HepG2 (cell line): ENCODE measurements at regions not wholly inside any gene's neighbourhood (a gene's known extent, or its start where the extent isn't known, plus 50 kb on each side); places are given as distances from the start of the nearest gene placed in this dataset.

Source experiments
- ATAC-seq: fragments of 200-7000 bp; cut with Tn5 transposase; 3 replicates; pipeline ENCODE4 v1.9.1; 2020; ENCODE audit warnings: mild to moderate bottlenecking, moderate library complexity
- BruUV-seq: library from RNA; stranded (reverse); fragments of 400-500 nt; replicated peaks from 2 replicates; lab custom pipeline; 2021; lab: Mats Ljungman, UMichigan
- CTCF ChIA-PET: fragments of 300-600 bp; formaldehyde crosslinking; extraction: SDS; loops from one replicate; lab custom pipeline; 2021; ENCODE audit warnings: low total read pairs, inconsistent platforms, low intra/inter-chr PET ratio; lab: Yijun Ruan, JAX
- POLR2A ChIA-PET: fragments of 350-600 bp; sonication (Branson Sonifier 250); formaldehyde crosslinking; loops from one replicate; lab custom pipeline; 2020; ENCODE audit warnings: antibody characterized with exemption, inconsistent platforms; lab: Yijun Ruan, JAX
- DNase-seq: peaks from one replicate; pipeline ENCODE4 v3.0.0-alpha.2; 2015; ENCODE audit warnings: low spot score
- FAIRE-seq: peaks from 3 replicates; lab custom pipeline; 2011; peaks lifted over from hg19 to GRCh38; lab: Jason Lieb, UNC
- H2AFZ ChIP-seq: one replicate; pipeline ENCODE4 v1.6.1; 2011; ENCODE audit warnings: low read length, inconsistent platforms
- H3K27ac ChIP-seq: fragments of 300-600 bp; 3 replicates; pipeline ENCODE4 v1.8.0; 2011; ENCODE audit warnings: mixed run types, mild to moderate bottlenecking, mixed read lengths, low read length, inconsistent platforms; ENCODE audit not compliant: insufficient read depth; ENCODE audit errors: extremely low read length
- H3K27me3 ChIP-seq, 2 experiments: fragments of 200-600 bp in 1 of 2; 2 replicates in 1 of 2; 3 replicates in 1 of 2; pipeline versions ENCODE4 v1.6.0 to v1.8.0; 2011; ENCODE audit warnings: low read length in 2 of 2, mild to moderate bottlenecking in 2 of 2, moderate library complexity in 2 of 2, inconsistent platforms in 1 of 2; ENCODE audit not compliant: insufficient read depth in 2 of 2, control insufficient read depth in 1 of 2
- H3K36me3 ChIP-seq, 2 experiments: fragments of 200-600 bp in 1 of 2; replicated peaks in 1 of 2; 2 replicates in 1 of 2; 3 replicates in 1 of 2; pipeline versions ENCODE4 v1.5.1 to v1.8.0; 2011; ENCODE audit warnings: low read length in 2 of 2, inconsistent platforms in 1 of 2; ENCODE audit not compliant: insufficient read depth in 2 of 2, control insufficient read depth in 1 of 2
- H3K4me1 ChIP-seq: 2 replicates; pipeline ENCODE4 v1.5.1; 2012; ENCODE audit warnings: low read length, inconsistent platforms; ENCODE audit not compliant: insufficient read depth
- H3K4me2 ChIP-seq: 2 replicates; pipeline ENCODE4 v1.6.0; 2011; ENCODE audit warnings: low read depth, low read length, inconsistent platforms
- H3K4me3 ChIP-seq, 3 experiments: fragments of 200-600 bp in 1 of 3; sonication (generic), shearing (Covaris generic) in 1 of 3; replicated peaks in 1 of 3; 2 replicates each; pipeline ENCODE4 v1.5.1; 2011 to 2016; ENCODE audit warnings: low read length in 3 of 3, inconsistent platforms in 2 of 3, low read depth in 2 of 3, mild to moderate bottlenecking in 2 of 3, control low read depth in 1 of 3, mixed read lengths in 1 of 3; ENCODE audit not compliant: insufficient read depth in 1 of 3
- H3K79me2 ChIP-seq: one replicate; pipeline ENCODE4 v1.6.1; 2011; ENCODE audit warnings: low read length, inconsistent platforms; ENCODE audit not compliant: insufficient read depth
- H3K9ac ChIP-seq: 2 replicates; pipeline ENCODE4 v1.6.0; 2011; ENCODE audit warnings: mild to moderate bottlenecking, low read depth, low read length, inconsistent platforms; ENCODE audit not compliant: insufficient read depth
- H3K9me3 ChIP-seq: 2 replicates; pipeline ENCODE4 v1.5.1; 2012; ENCODE audit warnings: mild to moderate bottlenecking, low read length
- H4K20me1 ChIP-seq: 2 replicates; pipeline ENCODE4 v1.6.0; 2011; ENCODE audit warnings: inconsistent platforms, mild to moderate bottlenecking, low read length, moderate library complexity; ENCODE audit not compliant: insufficient read depth
- FOXJ3 ChIP-seq: sonication (generic); formaldehyde crosslinking; IDR thresholded peaks from 2 replicates; pipeline ENCODE4 v1.4.0; 2020; ENCODE audit warnings: missing genetic modification reagents, mild to moderate bottlenecking, borderline replicate concordance
- GMEB2 ChIP-seq: IDR thresholded peaks from 2 replicates; pipeline ENCODE4 v1.6.1; 2016; ENCODE audit warnings: missing biosample characterization, missing genetic modification reagents, low read depth
- HMGXB4 ChIP-seq, 2 experiments: sonication (generic) in 1 of 2; formaldehyde crosslinking in 1 of 2; IDR thresholded peaks; 2 replicates each; pipeline versions ENCODE4 v1.4.0 to v1.6.1; 2018 to 2020; ENCODE audit warnings: missing genetic modification reagents in 2 of 2, borderline replicate concordance in 1 of 2, low read depth in 1 of 2, mild to moderate bottlenecking in 1 of 2, missing biosample characterization in 1 of 2
- NFIB ChIP-seq: sonication (generic); formaldehyde crosslinking; IDR thresholded peaks from 2 replicates; pipeline ENCODE4 v1.9.0; 2021; ENCODE audit warnings: missing genetic modification reagents, mild to moderate bottlenecking, borderline replicate concordance
- PAX8 ChIP-seq: sonication (generic); formaldehyde crosslinking; IDR thresholded peaks from 2 replicates; pipeline ENCODE4 v1.8.0; 2022; ENCODE audit warnings: mild to moderate bottlenecking, missing genetic modification reagents, borderline replicate concordance
- RNF2 ChIP-seq: fragments of 450-650 bp; conservative IDR thresholded peaks from 2 replicates; pipeline ENCODE4 v1.6.1; 2016; ENCODE audit warnings: low read depth
- ZBTB20 ChIP-seq: sonication (generic); formaldehyde crosslinking; IDR thresholded peaks from 2 replicates; pipeline ENCODE4 v1.8.1; 2023; ENCODE audit warnings: missing genetic modification reagents, low read depth, mild to moderate bottlenecking, borderline replicate concordance
- ZBTB21 ChIP-seq: sonication (generic); formaldehyde crosslinking; IDR thresholded peaks from 2 replicates; pipeline ENCODE4 v1.4.0; 2020; ENCODE audit warnings: missing genetic modification reagents
- ZNF138 ChIP-seq: sonication (generic); formaldehyde crosslinking; IDR thresholded peaks from 2 replicates; pipeline ENCODE4 v1.5.0; 2020; ENCODE audit warnings: mild to moderate bottlenecking, low read depth, missing genetic modification reagents
- ZNF180 ChIP-seq: sonication (generic); formaldehyde crosslinking; IDR thresholded peaks from 2 replicates; pipeline ENCODE4 v1.4.0; 2020; ENCODE audit warnings: low read depth, missing genetic modification reagents, borderline replicate concordance
- ZNF441 ChIP-seq: sonication (generic); formaldehyde crosslinking; IDR thresholded peaks from 2 replicates; pipeline ENCODE4 v1.7.0; 2021; ENCODE audit warnings: missing genetic modification reagents, borderline replicate concordance
- ZNF674 ChIP-seq: sonication (generic); formaldehyde crosslinking; IDR thresholded peaks from 2 replicates; pipeline ENCODE4 v1.5.0; 2020; ENCODE audit warnings: low read depth, mild to moderate bottlenecking, missing genetic modification reagents
- ZNF703 ChIP-seq: sonication (generic); formaldehyde crosslinking; IDR thresholded peaks from 2 replicates; pipeline ENCODE4 v1.5.1; 2020; ENCODE audit warnings: missing genetic modification reagents, mild to moderate bottlenecking, moderate library complexity, borderline replicate concordance
- ZNF777 ChIP-seq: sonication (generic); formaldehyde crosslinking; IDR thresholded peaks from 2 replicates; pipeline ENCODE4 v1.4.0; 2020; ENCODE audit warnings: missing genetic modification reagents
- WGBS: methylation state at CpG from one replicate; pipeline ENCODE4 v1.1.6; 2017; ENCODE audit warnings: low lambda C conversion rate; 5-methylcytosine and 5-hydroxymethylcytosine counted together
- in situ Hi-C: cut with HindIII; loops from 2 replicates; pipeline ENCODE4 v1.10.0; 2017; ENCODE audit warnings: low pct_unique_long_range_greater_than_20kb; ENCODE audit not compliant: extremely low pct_ligation_motif_present
- intact Hi-C: fragments of 100-400 bp; cut with micrococcal nuclease; formaldehyde crosslinking; loops from one replicate; pipeline ENCODE4 v1.10.0; 2022; ENCODE audit not compliant: unreplicated experiment
- TF ChIP-seq, protein P1 (sequence below): sonication (generic); formaldehyde crosslinking; IDR thresholded peaks from 2 replicates; pipeline ENCODE4 v1.8.0; 2022; ENCODE audit warnings: mild to moderate bottlenecking, missing genetic modification reagents, borderline replicate concordance
- TF ChIP-seq, protein P2 (sequence below): sonication (generic); formaldehyde crosslinking; IDR thresholded peaks from 2 replicates; pipeline ENCODE4 v1.4.0; 2020; ENCODE audit warnings: missing genetic modification reagents, borderline replicate concordance
- TF ChIP-seq, protein P3 (sequence below): sonication (generic); formaldehyde crosslinking; IDR thresholded peaks from 2 replicates; pipeline ENCODE4 v1.9.0; 2021; ENCODE audit warnings: missing genetic modification reagents, mild to moderate bottlenecking, borderline replicate concordance

DNA sequence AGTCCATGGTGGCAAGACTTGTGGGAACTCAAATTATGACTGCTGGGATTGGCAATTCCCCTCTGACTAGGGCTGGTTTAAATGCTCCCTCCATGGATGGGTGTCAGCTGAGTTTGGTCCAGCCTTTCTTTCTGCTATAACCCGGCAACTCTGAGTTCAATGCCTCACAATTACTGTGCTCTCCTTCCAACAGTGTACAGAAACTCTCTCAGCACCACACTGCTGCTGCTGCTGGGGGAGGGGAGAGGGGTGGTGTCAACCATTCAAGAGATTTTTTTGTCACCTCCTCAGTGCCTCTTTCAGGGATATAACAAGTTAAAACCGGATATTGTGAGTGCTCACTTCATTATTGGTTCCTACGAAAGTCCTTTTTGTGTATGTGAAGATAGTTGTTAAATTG, 830.3 kb upstream of the NXPH2 start:
- no peaks in the 10 kb centered on the region for H3K4me1 ChIP-seq
- in situ Hi-C loops, result no loop called here
- FAIRE-seq, result no peak
- no peak for DNase-seq
- H3K9me3 ChIP-seq, result no peaks in the 10 kb centered on the region; the same call in 1 of the 2 replicates
- ATAC-seq, result no peak
- no peak overlapping the region for H3K4me2 ChIP-seq
- no peaks in the 10 kb centered on the region for H3K79me2 ChIP-seq
- no peaks in the 10 kb centered on the region for H4K20me1 ChIP-seq
- no peak overlapping the region for H3K4me3 ChIP-seq
- ChIA-PET POLR2A (no interaction called here), CTCF (no interaction called here)
- 3% methylated on average over 3 of the region's 3 CpGs for WGBS
- BruUV-seq, result no TSS peak
- H3K36me3 ChIP-seq, result no peaks in the 10 kb centered on the region
- intact Hi-C loops, result no loop called here
- H3K9ac ChIP-seq, result no peak overlapping the region
- H3K27me3 ChIP-seq, result no peaks in the 10 kb centered on the region
- H2AFZ ChIP-seq, result no peak overlapping the region
- no peak overlapping the region for H3K27ac ChIP-seq
- no peak for TF ChIP-seq ZNF703 (CRISPR knock-in tag)
- TF ChIP-seq ZNF138, result no peak
- no peak for TF ChIP-seq HMGXB4 (CRISPR knock-in tag; IDR thresholded peaks at IDR 0.05; ENCODE audit: borderline replicate concordance in 1 of 2, low read depth in 1 of 2)
- TF ChIP-seq, protein P1, sequence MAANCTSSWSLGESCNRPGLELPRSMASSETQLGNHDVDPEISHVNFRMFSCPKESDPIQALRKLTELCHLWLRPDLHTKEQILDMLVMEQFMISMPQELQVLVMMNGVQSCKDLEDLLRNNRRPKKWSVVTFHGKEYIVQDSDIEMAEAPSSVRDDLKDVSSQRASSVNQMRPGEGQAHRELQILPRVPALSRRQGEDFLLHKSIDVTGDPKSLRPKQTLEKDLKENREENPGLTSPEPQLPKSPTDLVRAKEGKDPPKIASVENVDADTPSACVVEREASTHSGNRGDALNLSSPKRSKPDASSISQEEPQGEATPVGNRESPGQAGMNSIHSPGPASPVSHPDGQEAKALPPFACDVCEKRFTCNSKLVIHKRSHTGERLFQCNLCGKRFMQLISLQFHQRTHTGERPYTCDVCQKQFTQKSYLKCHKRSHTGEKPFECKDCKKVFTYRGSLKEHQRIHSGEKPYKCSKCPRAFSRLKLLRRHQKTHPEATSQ (CRISPR knock-in tag), result no peak
- no peak for TF ChIP-seq RNF2
- TF ChIP-seq ZNF441, result no peak
- no peak for TF ChIP-seq PAX8
- no peak for TF ChIP-seq FOXJ3 (CRISPR knock-in tag)
- TF ChIP-seq, protein P2, sequence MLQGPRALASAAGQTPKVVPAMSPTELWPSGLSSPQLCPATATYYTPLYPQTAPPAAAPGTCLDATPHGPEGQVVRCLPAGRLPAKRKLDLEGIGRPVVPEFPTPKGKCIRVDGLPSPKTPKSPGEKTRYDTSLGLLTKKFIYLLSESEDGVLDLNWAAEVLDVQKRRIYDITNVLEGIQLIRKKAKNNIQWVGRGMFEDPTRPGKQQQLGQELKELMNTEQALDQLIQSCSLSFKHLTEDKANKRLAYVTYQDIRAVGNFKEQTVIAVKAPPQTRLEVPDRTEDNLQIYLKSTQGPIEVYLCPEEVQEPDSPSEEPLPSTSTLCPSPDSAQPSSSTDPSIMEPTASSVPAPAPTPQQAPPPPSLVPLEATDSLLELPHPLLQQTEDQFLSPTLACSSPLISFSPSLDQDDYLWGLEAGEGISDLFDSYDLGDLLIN (CRISPR knock-in tag), result no peak
- TF ChIP-seq NFIB, result no peak
- TF ChIP-seq GMEB2 (CRISPR knock-in tag), result no peak
- TF ChIP-seq, protein P3, sequence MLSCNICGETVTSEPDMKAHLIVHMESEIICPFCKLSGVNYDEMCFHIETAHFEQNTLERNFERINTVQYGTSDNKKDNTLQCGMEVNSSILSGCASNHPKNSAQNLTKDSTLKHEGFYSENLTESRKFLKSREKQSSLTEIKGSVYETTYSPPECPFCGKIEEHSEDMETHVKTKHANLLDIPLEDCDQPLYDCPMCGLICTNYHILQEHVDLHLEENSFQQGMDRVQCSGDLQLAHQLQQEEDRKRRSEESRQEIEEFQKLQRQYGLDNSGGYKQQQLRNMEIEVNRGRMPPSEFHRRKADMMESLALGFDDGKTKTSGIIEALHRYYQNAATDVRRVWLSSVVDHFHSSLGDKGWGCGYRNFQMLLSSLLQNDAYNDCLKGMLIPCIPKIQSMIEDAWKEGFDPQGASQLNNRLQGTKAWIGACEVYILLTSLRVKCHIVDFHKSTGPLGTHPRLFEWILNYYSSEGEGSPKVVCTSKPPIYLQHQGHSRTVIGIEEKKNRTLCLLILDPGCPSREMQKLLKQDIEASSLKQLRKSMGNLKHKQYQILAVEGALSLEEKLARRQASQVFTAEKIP (CRISPR knock-in tag), result no peak
- TF ChIP-seq ZBTB20 (CRISPR knock-in tag), result no peak
- TF ChIP-seq ZBTB21, result no peak
- TF ChIP-seq ZNF777, result no peak
- TF ChIP-seq ZNF180 (CRISPR knock-in tag), result no peak
- TF ChIP-seq ZNF674, result no peak
